GM12801 (cell line): ENCODE measurements at regions not wholly inside any gene's neighbourhood (a gene's known extent, or its start where the extent isn't known, plus 50 kb on each side); places are given as distances from the start of the nearest gene placed in this dataset.

Experiments
- TF ChIP-seq, protein P1 (sequence below): IDR thresholded peaks from one replicate; pipeline ENCODE4 v1.5.1; 2011; ENCODE audit warnings: control low read depth; ENCODE audit not compliant: insufficient read length; ENCODE audit errors: extremely low read depth

DNA sequence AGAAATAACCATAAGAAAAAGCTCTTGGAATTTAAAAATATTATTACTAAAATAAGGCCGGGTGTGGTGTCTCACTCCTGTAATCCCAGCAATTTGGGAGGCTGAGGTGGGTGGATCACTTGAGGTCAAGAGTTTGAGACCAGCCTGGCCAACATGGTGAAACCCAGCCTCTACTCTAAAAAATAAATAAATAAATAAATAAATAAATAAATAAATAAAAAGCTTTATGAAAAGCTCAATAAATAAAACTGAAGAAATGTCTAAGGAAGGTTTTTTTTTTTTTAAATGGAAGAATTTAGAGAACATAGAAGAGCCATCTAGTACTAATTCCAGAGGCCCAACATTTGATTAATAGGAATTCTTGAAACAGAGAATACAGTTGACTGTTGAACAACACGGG, 249.1 kb upstream of the PROX1 start:
- TF ChIP-seq, protein P1, sequence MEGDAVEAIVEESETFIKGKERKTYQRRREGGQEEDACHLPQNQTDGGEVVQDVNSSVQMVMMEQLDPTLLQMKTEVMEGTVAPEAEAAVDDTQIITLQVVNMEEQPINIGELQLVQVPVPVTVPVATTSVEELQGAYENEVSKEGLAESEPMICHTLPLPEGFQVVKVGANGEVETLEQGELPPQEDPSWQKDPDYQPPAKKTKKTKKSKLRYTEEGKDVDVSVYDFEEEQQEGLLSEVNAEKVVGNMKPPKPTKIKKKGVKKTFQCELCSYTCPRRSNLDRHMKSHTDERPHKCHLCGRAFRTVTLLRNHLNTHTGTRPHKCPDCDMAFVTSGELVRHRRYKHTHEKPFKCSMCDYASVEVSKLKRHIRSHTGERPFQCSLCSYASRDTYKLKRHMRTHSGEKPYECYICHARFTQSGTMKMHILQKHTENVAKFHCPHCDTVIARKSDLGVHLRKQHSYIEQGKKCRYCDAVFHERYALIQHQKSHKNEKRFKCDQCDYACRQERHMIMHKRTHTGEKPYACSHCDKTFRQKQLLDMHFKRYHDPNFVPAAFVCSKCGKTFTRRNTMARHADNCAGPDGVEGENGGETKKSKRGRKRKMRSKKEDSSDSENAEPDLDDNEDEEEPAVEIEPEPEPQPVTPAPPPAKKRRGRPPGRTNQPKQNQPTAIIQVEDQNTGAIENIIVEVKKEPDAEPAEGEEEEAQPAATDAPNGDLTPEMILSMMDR, result no peak

DNA sequence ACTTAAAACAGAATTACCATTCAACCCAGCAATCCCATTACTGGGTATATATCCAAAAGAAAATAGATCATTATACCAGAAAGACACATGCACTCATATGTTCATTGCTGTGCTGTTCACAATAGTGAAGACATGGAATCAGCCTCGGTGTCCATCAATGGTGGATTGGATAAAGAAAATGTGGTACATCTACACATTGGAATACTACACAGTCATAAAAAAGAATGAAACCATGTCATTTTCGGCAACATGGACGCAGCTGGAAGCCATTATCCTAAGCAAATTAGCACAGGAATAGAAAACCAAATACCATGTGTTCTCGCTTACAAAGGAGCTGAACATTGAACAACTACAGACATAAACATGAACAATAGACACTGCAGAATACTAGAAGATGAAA, 244.8 kb upstream of the PROX1 start:
- TF ChIP-seq, protein P1, result no peak

DNA sequence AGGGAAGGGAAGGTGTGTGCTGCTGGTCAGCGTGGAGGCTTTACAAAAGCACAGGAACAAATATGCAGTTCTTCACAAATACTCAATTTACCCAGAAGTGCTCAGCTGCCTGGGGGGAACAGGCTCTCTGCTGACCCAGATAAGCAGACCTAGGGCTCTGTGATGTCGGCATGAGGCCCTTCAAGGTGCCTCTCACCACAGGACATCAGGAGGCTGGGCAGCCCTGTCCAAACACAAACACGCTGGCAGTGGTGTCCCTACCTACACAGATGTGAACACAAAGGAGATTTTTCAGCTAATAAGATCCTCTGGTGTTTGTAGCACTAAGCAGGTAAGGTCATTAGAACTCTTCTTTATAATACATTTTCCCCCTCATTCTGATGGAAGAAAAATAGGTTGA, 243.0 kb upstream of the PROX1 start:
- TF ChIP-seq, protein P1, result no peak

DNA sequence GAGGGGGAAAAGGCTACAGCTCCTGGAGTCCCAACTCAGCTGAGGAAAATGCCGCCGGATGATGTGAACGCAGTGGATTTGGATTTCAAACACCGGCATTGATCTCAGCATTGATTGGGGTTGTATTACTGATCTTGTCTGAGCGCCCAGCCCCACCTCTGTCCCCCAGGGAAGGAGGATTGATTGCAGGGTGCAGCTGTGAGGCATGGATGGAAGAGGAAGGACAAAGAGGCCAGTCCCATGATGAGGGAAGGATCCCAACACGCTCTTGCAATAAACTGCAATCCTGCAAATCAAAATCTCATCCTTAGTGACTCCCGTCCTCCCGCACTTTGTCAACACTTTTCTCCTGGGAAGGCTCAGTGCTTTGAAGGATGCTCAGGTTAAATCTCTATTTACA, 242.3 kb upstream of the PROX1 start:
- TF ChIP-seq, protein P1, result no peak

DNA sequence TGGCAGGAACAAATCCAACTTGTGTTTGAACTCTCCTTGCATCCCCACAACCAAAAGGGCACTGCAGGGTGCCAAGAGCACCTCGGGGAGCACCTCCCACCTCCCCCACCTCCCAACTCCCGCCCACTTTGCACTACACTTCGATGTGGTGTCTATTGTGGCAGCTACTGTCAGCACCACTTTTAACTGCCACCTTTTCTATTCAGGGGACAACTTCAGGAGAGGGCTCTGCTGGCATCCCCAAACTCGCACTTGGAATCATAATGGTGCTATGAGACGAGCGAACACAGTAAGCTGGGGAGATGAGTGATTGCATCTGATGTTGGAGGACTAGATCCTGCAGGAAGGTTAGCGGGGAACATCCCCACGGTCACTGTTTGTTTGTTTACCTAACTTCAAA, 238.2 kb upstream of the PROX1 start:
- TF ChIP-seq, protein P1, result no peak

DNA sequence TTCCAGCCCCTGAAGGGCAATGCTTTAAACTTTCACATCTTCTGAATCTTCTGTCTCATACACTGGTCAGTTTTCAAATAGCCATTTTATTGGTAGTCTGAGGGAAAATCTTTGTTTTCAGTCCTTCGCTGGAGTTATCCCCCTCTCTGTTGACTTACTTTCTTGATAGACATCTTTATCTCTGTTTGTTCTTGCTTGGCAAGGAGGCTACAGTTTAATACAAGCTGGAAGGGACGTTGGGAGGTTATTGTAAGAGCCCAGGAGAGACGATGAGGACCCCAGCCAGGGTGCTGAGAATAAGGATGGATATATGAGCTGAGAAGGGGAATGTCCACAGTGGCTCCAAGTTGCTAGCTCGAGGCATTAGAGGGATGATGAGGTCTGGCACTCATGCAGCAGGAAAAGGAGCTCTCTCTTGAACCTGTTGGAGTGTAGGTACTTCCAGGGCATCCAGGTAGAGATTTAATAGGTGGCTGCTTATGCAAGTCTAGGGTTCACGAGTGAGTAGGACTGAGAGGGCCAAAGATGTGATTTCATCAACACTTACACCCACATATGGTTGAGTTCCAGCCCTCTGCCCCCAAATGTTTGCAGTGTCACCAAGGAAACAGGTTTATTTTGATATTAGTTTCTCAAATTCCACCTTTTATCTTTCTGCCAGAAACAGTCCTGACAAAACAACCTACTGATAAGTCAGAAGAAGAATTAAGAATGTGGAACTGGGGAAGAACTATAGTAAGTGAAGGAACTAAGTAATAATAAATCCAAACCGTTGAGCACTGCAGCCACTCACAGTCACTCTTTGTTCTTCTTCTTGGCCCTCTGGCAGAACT, 237.3 kb upstream of the PROX1 start:
- TF ChIP-seq, protein P1, result no peak

DNA sequence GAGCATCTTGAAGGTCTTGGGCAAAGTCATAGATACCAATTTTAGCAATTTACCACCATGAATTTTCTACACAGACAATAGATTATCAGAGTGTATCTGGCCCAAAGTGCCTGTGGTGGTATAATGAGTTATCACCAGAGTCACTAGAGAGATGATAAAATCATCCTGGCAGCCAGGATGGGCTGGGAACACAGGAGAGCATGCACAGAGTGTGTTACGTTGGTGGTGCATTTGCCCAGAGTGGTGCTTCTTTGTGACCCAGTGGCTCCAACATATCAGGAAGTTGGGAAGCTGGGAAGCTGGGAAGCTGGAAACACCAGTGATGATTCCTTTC, 236.7 kb upstream of the PROX1 start:
- TF ChIP-seq, protein P1, result no peak
